K562 (cell line): ENCODE measurements at regions not wholly inside any gene's neighbourhood (a gene's known extent, or its start where the extent isn't known, plus 50 kb on each side); places are given as distances from the start of the nearest gene placed in this dataset.

Experiments used
- ATAC-seq: fragments of 200-7000 bp; cut with Tn5 transposase; 3 replicates; pipeline ENCODE4 v1.9.1; 2020; ENCODE audit warnings: moderate library complexity
- BruUV-seq: library from RNA; stranded (reverse); fragments of 400-500 nt; replicated peaks from 2 replicates; lab custom pipeline; 2021; lab: Mats Ljungman, UMichigan
- CTCF ChIA-PET: fragments of 300-600 bp; formaldehyde crosslinking; extraction: SDS; loops from one replicate; lab custom pipeline; 2021; ENCODE audit warnings: low intra/inter-chr PET ratio; lab: Yijun Ruan, JAX
- POLR2A ChIA-PET: fragments of 300-600, 350-650 bp; sonication (Branson Sonifier 250); formaldehyde crosslinking; extraction: SDS; loops from one replicate; lab custom pipeline; 2021; ENCODE audit warnings: antibody characterized with exemption, inconsistent platforms; lab: Yijun Ruan, JAX
- DNase-seq, 4 experiments: peaks; one replicate each; pipeline versions ENCODE4 v3.0.0 to v3.0.0-alpha.2; 2011 to 2018; ENCODE audit warnings: low spot score in 3 of 4, mixed read lengths in 3 of 4; ENCODE audit errors: extremely low read depth in 1 of 4
- FAIRE-seq: peaks from 2 replicates; lab custom pipeline; 2011; peaks lifted over from hg19 to GRCh38; lab: Jason Lieb, UNC
- H2AFZ ChIP-seq: 2 replicates; pipeline ENCODE4 v1.6.0; 2011; ENCODE audit warnings: low read depth, low read length, control low read depth, inconsistent platforms
- H3K27ac ChIP-seq: fragments of 200-600 bp; 3 replicates; pipeline ENCODE4 v1.8.0; 2011; ENCODE audit warnings: low read depth, mild to moderate bottlenecking, control low read depth, inconsistent platforms, low read length, moderate library complexity, mixed read lengths; ENCODE audit errors: extremely low read depth
- H3K27me3 ChIP-seq, 2 experiments: fragments of 300-600 bp in 1 of 2; 2 replicates in 1 of 2; 3 replicates in 1 of 2; pipeline versions ENCODE4 v1.6.0 to v1.8.0; 2011; ENCODE audit warnings: inconsistent platforms in 2 of 2, low read length in 2 of 2, mild to moderate bottlenecking in 1 of 2, mixed read lengths in 1 of 2, moderate library complexity in 1 of 2; ENCODE audit not compliant: control insufficient read depth in 2 of 2, insufficient read depth in 2 of 2
- H3K36me3 ChIP-seq: fragments of 300-600 bp; 3 replicates; pipeline ENCODE4 v1.8.0; 2011; ENCODE audit warnings: mild to moderate bottlenecking, low read length, inconsistent platforms; ENCODE audit not compliant: control insufficient read depth, insufficient read depth
- H3K4me1 ChIP-seq, 2 experiments: fragments of 200-600 bp in 1 of 2; replicated peaks in 1 of 2; 2 replicates in 1 of 2; 3 replicates in 1 of 2; pipeline versions ENCODE4 v1.5.1 to v1.8.0; 2011; ENCODE audit warnings: inconsistent platforms in 2 of 2, low read length in 2 of 2, mild to moderate bottlenecking in 1 of 2, mixed read lengths in 1 of 2, moderate library complexity in 1 of 2; ENCODE audit not compliant: control insufficient read depth in 2 of 2, insufficient read depth in 2 of 2
- H3K4me2 ChIP-seq: 2 replicates; pipeline ENCODE4 v1.6.1; 2011; ENCODE audit warnings: low read length, control low read depth, inconsistent platforms, mixed read lengths; ENCODE audit not compliant: insufficient read depth
- H3K4me3 ChIP-seq: fragments of 200-600 bp; sonication (generic), shearing (Covaris generic); 2 replicates; pipeline ENCODE4 v1.5.1; 2016; ENCODE audit warnings: control low read depth, inconsistent platforms
- H3K79me2 ChIP-seq: fragments of 200-600 bp; 3 replicates; pipeline ENCODE4 v1.8.0; 2011; ENCODE audit warnings: low read length, inconsistent platforms; ENCODE audit not compliant: control insufficient read depth, insufficient read depth
- H3K9ac ChIP-seq, 2 experiments: 2 replicates each; pipeline versions ENCODE4 v1.6.0 to v1.6.1; 2011; ENCODE audit warnings: low read depth in 2 of 2, low read length in 2 of 2, control low read depth in 1 of 2, inconsistent platforms in 1 of 2, mild to moderate bottlenecking in 1 of 2, mixed read lengths in 1 of 2; ENCODE audit not compliant: insufficient read depth in 1 of 2
- H3K9me1 ChIP-seq: one replicate; pipeline ENCODE4 v1.6.0; 2011; ENCODE audit warnings: inconsistent platforms, mild to moderate bottlenecking, low read length, moderate library complexity; ENCODE audit not compliant: control insufficient read depth, insufficient read depth
- H3K9me3 ChIP-seq: replicated peaks from 2 replicates; pipeline ENCODE4 v1.5.1; 2011; ENCODE audit warnings: low read depth, low read length, inconsistent platforms; ENCODE audit not compliant: control insufficient read depth, insufficient read depth
- H4K20me1 ChIP-seq: replicated peaks from 2 replicates; pipeline ENCODE4 v1.6.1; 2011; ENCODE audit warnings: low read length, inconsistent platforms, mixed read lengths; ENCODE audit not compliant: control insufficient read depth, insufficient read depth
- CBFA2T2 ChIP-seq: fragments of 450-650 bp; conservative IDR thresholded peaks from 2 replicates; pipeline ENCODE4 v1.6.1; 2017; ENCODE audit warnings: mild to moderate bottlenecking
- HEY1 ChIP-seq: fragments of 250-450 bp; sonication (Bioruptor Pico); IDR thresholded peaks from 2 replicates; pipeline ENCODE4 v1.5.0; 2020; ENCODE audit warnings: mild to moderate bottlenecking, moderate library complexity, borderline replicate concordance
- MEF2D ChIP-seq: conservative IDR thresholded peaks from 2 replicates; pipeline ENCODE4 v1.6.1; 2016; ENCODE audit warnings: low read depth, missing genetic modification characterization, missing compliant biosample characterization
- MIER1 ChIP-seq: fragments of 450-650 bp; IDR thresholded peaks from 2 replicates; pipeline ENCODE4 v1.6.1; 2016; ENCODE audit warnings: antibody characterized with exemption, mild to moderate bottlenecking, low read depth
- POLR2B ChIP-seq: fragments of 450-650 bp; IDR thresholded peaks from 2 replicates; pipeline ENCODE4 v1.6.1; 2018; ENCODE audit warnings: low read depth; ENCODE audit not compliant: partially characterized antibody
- RBM22 ChIP-seq: fragments of 200-400 bp; formaldehyde crosslinking; IDR thresholded peaks from 2 replicates; pipeline ENCODE4 v1.6.1; 2018; ENCODE audit warnings: low read length, low read depth; ENCODE audit not compliant: poor library complexity, severe bottlenecking
- YY1 ChIP-seq, 3 experiments: IDR thresholded peaks; 2 replicates each; pipeline ENCODE4 v1.6.1; 2011; ENCODE audit warnings: low read length in 2 of 3, mild to moderate bottlenecking in 2 of 3, moderate library complexity in 2 of 3, borderline replicate concordance in 1 of 3, control low read depth in 1 of 3, low read depth in 1 of 3; ENCODE audit not compliant: insufficient read depth in 3 of 3, insufficient replicate concordance in 2 of 3, control insufficient read depth in 1 of 3, insufficient read length in 1 of 3; ENCODE audit errors: extremely low read depth in 1 of 3
- ZBED1 ChIP-seq: IDR thresholded peaks from 2 replicates; pipeline ENCODE4 v1.6.1; 2014
- ZFPM2 ChIP-seq: fragments of 250-450 bp; sonication (Bioruptor Pico); IDR thresholded peaks from 2 replicates; pipeline ENCODE4 v1.5.1; 2022; ENCODE audit warnings: mild to moderate bottlenecking
- WGBS: fragments of 100-300 bp; shearing (Covaris generic); methylation state at CpG from one replicate; pipeline ENCODE4 v1.1.6; 2016; ENCODE audit warnings: low coverage, mixed read lengths; ENCODE audit not compliant: insufficient coverage; ENCODE audit errors: missing lambda C conversion rate; 5-methylcytosine and 5-hydroxymethylcytosine counted together
- in situ Hi-C: fragments of 300-500 bp; cut with MboI; formaldehyde crosslinking; loops from 4 replicates; pipeline ENCODE4 v1.15.0; 2018; ENCODE audit warnings: inconsistent platforms, mixed read lengths
- intact Hi-C: fragments of 100-400 bp; cut with micrococcal nuclease; formaldehyde crosslinking; loops from 2 replicates; pipeline ENCODE4 v1.14.2; 2022
- TF ChIP-seq, protein P1 (sequence below): fragments of 250-450 bp; sonication (Bioruptor Pico); IDR thresholded peaks from 2 replicates; pipeline ENCODE4 v1.8.0; 2021; ENCODE audit warnings: mild to moderate bottlenecking, moderate library complexity
- TF ChIP-seq, protein P2 (sequence below): fragments of 250-450 bp; sonication (Bioruptor Pico); IDR thresholded peaks from 2 replicates; pipeline ENCODE4 v1.8.0; 2022; ENCODE audit warnings: moderate library complexity, mild to moderate bottlenecking, inconsistent platforms
- TF ChIP-seq, protein P3 (sequence below): fragments of 250-450 bp; sonication (Bioruptor Pico); IDR thresholded peaks from 2 replicates; pipeline ENCODE4 v1.5.0; 2022; ENCODE audit warnings: mild to moderate bottlenecking
- TF ChIP-seq, protein P4 (sequence below): fragments of 450-650 bp; formaldehyde crosslinking; conservative IDR thresholded peaks from 2 replicates; pipeline ENCODE4 v1.4.0; 2022; ENCODE audit warnings: mild to moderate bottlenecking, missing genetic modification characterization

DNA sequence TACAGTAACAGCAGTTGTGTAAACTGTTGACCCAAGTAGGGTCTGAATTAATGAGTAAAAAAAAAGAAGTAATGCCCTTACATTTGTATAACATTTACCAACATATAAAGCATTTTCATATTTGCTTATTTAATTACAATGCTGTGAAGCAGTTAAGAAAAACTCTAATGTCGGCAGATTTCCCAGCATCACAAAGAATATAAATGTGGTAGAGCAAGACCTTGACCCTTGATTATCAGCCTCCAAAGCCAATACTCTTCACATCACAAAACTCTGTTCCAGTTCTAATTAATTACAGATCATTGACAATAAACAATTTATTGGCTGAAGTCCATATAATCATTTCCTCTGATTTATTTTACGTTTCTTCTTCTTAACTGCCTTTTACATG is 130.2 kb downstream of the DUSP10 start (continued):
- TF ChIP-seq, protein P1, sequence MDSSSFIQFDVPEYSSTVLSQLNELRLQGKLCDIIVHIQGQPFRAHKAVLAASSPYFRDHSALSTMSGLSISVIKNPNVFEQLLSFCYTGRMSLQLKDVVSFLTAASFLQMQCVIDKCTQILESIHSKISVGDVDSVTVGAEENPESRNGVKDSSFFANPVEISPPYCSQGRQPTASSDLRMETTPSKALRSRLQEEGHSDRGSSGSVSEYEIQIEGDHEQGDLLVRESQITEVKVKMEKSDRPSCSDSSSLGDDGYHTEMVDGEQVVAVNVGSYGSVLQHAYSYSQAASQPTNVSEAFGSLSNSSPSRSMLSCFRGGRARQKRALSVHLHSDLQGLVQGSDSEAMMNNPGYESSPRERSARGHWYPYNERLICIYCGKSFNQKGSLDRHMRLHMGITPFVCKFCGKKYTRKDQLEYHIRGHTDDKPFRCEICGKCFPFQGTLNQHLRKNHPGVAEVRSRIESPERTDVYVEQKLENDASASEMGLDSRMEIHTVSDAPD (CRISPR knock-in tag), result no peak
- TF ChIP-seq POLR2B, result no peak

DNA sequence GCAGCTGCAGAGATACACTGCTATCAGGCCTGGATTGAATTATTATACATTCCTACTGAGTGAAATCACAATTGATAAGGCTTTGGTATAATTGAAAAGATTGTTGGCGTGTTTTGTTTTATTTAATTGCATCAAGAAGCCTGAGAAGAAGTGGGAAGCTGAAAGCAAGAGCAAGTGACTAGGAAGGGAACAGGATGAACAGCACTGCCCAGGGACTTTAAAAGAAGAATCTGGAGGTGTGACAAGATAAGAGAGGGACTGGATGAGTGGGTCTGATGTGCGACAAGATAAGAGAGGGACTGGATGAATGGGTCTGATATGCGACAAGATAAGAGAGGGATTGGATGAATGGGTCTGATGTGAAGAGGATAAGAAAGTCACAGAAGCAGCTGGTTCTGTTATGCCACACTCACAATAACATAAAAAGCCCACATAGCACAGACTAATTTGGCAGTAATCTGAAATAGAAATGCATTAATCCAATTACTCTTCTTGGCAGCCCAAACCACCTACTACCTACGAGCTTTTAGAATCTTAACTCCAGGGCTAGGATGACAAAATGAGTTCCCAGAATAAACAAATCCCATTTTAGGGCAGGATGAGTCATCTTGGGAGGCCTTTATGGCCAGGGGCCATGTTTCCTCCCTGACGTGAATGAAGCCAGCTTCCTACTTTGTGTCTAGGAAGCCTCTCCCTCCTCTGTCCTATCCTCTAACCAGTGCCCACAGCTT is 129.7 kb downstream of the DUSP10 start:
- intact Hi-C loops, result no loop called here
- Histone ChIP-seq H3K4me2 (no peak overlapping the region), H3K4me1 (peaks cover 0 to 18% of the 10 kb centered on the region in 2 experiments; a peak in 3 of 5 replicates), H3K9me1 (no peaks in the 10 kb centered on the region), H3K9ac (no peak overlapping the region), H3K36me3 (no peaks in the 10 kb centered on the region), H3K27ac (no peak overlapping the region), H3K79me2 (no peaks in the 10 kb centered on the region), H4K20me1 (no peaks in the 10 kb centered on the region), H3K9me3 (no peaks in the 10 kb centered on the region), H3K27me3 (no peaks in the 10 kb centered on the region), H3K4me3 (no peak overlapping the region), H2AFZ (0 out of 2 replicates have a peak overlapping the region, but pooled peaks have one; percentile 26)
- in situ Hi-C loops, result no loop called here
- CTCF ChIA-PET, result no interaction called here
- FAIRE-seq (peak; percentile 11), ATAC-seq (peak; percentile 57; the same call in 2 of the 3 replicates), DNase-seq (peak in 2 of 4 experiments; percentile 19 to 61)
- POLR2A ChIA-PET, result interaction anchor here (0.6 to 0.9 kb wide), 3 partner anchors 9 to 262 kb away, joined by 3 read pairs; no protein-coding TSS in a partner anchor
- WGBS, result 0% methylated on average over 5 of the region's 5 CpGs
- no TSS peak for BruUV-seq
- peak; percentile 44; the same call in 1 of the 2 replicates for TF ChIP-seq MEF2D (tag)
- no peak for TF ChIP-seq YY1 (IDR thresholded peaks at IDR 0.05; ENCODE audit: borderline replicate concordance in 1 of 3, control insufficient read depth in 1 of 3, extremely low read depth in 1 of 3, insufficient read depth in 3 of 3, insufficient read length in 1 of 3, insufficient replicate concordance in 2 of 3, low read depth in 1 of 3, low read length in 2 of 3)
- TF ChIP-seq, protein P2, sequence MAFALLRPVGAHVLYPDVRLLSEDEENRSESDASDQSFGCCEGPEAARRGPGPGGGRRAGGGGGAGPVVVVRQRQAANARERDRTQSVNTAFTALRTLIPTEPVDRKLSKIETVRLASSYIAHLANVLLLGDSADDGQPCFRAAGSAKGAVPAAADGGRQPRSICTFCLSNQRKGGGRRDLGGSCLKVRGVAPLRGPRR (CRISPR knock-in tag), result no peak
- TF ChIP-seq, protein P3, sequence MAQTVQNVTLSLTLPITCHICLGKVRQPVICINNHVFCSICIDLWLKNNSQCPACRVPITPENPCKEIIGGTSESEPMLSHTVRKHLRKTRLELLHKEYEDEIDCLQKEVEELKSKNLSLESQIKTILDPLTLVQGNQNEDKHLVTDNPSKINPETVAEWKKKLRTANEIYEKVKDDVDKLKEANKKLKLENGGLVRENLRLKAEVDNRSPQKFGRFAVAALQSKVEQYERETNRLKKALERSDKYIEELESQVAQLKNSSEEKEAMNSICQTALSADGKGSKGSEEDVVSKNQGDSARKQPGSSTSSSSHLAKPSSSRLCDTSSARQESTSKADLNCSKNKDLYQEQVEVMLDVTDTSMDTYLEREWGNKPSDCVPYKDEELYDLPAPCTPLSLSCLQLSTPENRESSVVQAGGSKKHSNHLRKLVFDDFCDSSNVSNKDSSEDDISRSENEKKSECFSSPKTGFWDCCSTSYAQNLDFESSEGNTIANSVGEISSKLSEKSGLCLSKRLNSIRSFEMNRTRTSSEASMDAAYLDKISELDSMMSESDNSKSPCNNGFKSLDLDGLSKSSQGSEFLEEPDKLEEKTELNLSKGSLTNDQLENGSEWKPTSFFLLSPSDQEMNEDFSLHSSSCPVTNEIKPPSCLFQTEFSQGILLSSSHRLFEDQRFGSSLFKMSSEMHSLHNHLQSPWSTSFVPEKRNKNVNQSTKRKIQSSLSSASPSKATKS, result no peak
- no peak for TF ChIP-seq MIER1
- TF ChIP-seq, protein P4, sequence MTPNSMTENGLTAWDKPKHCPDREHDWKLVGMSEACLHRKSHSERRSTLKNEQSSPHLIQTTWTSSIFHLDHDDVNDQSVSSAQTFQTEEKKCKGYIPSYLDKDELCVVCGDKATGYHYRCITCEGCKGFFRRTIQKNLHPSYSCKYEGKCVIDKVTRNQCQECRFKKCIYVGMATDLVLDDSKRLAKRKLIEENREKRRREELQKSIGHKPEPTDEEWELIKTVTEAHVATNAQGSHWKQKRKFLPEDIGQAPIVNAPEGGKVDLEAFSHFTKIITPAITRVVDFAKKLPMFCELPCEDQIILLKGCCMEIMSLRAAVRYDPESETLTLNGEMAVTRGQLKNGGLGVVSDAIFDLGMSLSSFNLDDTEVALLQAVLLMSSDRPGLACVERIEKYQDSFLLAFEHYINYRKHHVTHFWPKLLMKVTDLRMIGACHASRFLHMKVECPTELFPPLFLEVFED, result no peak
- no peak for TF ChIP-seq RBM22
- TF ChIP-seq CBFA2T2, result no peak
- no peak for TF ChIP-seq HEY1
- TF ChIP-seq ZFPM2 (CRISPR knock-in tag), result no peak
- no peak for TF ChIP-seq ZBED1
